Liver (tissue), 8 donors: ENCODE measurements at regions not wholly inside any gene's neighbourhood (a gene's known extent, or its start where the extent isn't known, plus 50 kb on each side); places are given as distances from the start of the nearest gene placed in this dataset.

Experiments used
- DNase-seq: peaks from one replicate; pipeline ENCODE4 v3.0.0-alpha.2; 2017; ENCODE audit warnings: low spot score
- H3K27ac ChIP-seq, 2 donors: one replicate each; pipeline ENCODE4 v1.7.0; 2013; ENCODE audit warnings: inconsistent platforms in 2 of 2, low read length in 2 of 2, control low read depth in 1 of 2, low read depth in 1 of 2, mild to moderate bottlenecking in 1 of 2
- H3K27me3 ChIP-seq, 4 donors: one replicate each; pipeline versions ENCODE4 v1.6.1 to v1.7.0; 2013; ENCODE audit warnings: low read length in 3 of 4, inconsistent platforms in 1 of 4, mild to moderate bottlenecking in 1 of 4, moderate library complexity in 1 of 4; ENCODE audit not compliant: control insufficient read depth in 4 of 4, insufficient read depth in 4 of 4
- H3K36me3 ChIP-seq, 4 donors: one replicate each; pipeline versions ENCODE4 v1.6.1 to v1.7.0; 2013; ENCODE audit warnings: low read length in 3 of 4, mild to moderate bottlenecking in 3 of 4, low read depth in 1 of 4, moderate library complexity in 1 of 4; ENCODE audit not compliant: control insufficient read depth in 4 of 4, insufficient read depth in 3 of 4
- H3K4me1 ChIP-seq, 4 donors: one replicate each; pipeline versions ENCODE4 v1.6.1 to v1.7.0; 2013; ENCODE audit warnings: low read length in 3 of 4, mild to moderate bottlenecking in 3 of 4, moderate library complexity in 1 of 4; ENCODE audit not compliant: control insufficient read depth in 4 of 4, insufficient read depth in 4 of 4
- H3K4me3 ChIP-seq, 3 donors: one replicate each; pipeline versions ENCODE4 v1.6.1 to v1.7.0; 2013; ENCODE audit warnings: low read length in 3 of 3, control low read depth in 1 of 3, low read depth in 1 of 3, mild to moderate bottlenecking in 1 of 3
- H3K9ac ChIP-seq, 2 donors: one replicate each; pipeline ENCODE4 v1.7.0; 2013; ENCODE audit warnings: low read length in 2 of 2, mild to moderate bottlenecking in 2 of 2, moderate library complexity in 2 of 2, control low read depth in 1 of 2, low read depth in 1 of 2
- H3K9me3 ChIP-seq, 4 donors: one replicate each; pipeline versions ENCODE4 v1.6.1 to v1.7.0; 2013; ENCODE audit warnings: low read length in 3 of 4; ENCODE audit not compliant: control insufficient read depth in 4 of 4
- ATF3 ChIP-seq: IDR thresholded peaks from 2 replicates; pipeline ENCODE4 v1.6.1; 2016; ENCODE audit warnings: antibody characterized with exemption
- EGR1 ChIP-seq, 2 donors: IDR thresholded peaks; 2 replicates each; pipeline ENCODE4 v1.6.1; 2016 to 2018; ENCODE audit warnings: antibody characterized with exemption in 2 of 2, low read depth in 2 of 2
- FOXA1 ChIP-seq: IDR thresholded peaks from 2 replicates; pipeline ENCODE4 v1.6.1; 2016; ENCODE audit warnings: antibody characterized with exemption
- FOXA2 ChIP-seq: IDR thresholded peaks from 2 replicates; pipeline ENCODE4 v1.6.1; 2016; ENCODE audit warnings: antibody characterized with exemption
- GABPA ChIP-seq, 2 donors: IDR thresholded peaks in 1 of 2; conservative IDR thresholded peaks in 1 of 2; 2 replicates each; pipeline ENCODE4 v1.6.1; 2016; ENCODE audit warnings: antibody characterized with exemption in 2 of 2, mild to moderate bottlenecking in 1 of 2, moderate library complexity in 1 of 2
- HNF4A ChIP-seq, 2 donors: conservative IDR thresholded peaks; 2 replicates each; pipeline ENCODE4 v1.6.1; 2016; ENCODE audit warnings: antibody characterized with exemption in 2 of 2, mild to moderate bottlenecking in 2 of 2
- HNF4G ChIP-seq: IDR thresholded peaks from 2 replicates; pipeline ENCODE4 v1.6.1; 2016; ENCODE audit warnings: antibody characterized with exemption
- JUND ChIP-seq, 2 donors: IDR thresholded peaks; 2 replicates each; pipeline ENCODE4 v1.6.1; 2016; ENCODE audit warnings: antibody characterized with exemption in 2 of 2
- NR2F2 ChIP-seq: IDR thresholded peaks from 2 replicates; pipeline ENCODE4 v1.6.1; 2016; ENCODE audit warnings: antibody characterized with exemption
- RAD21 ChIP-seq, 2 donors: IDR thresholded peaks; 2 replicates each; pipeline ENCODE4 v1.6.1; 2016; ENCODE audit warnings: antibody characterized with exemption in 2 of 2, mild to moderate bottlenecking in 2 of 2
- RXRA ChIP-seq, 2 donors: IDR thresholded peaks; 2 replicates each; pipeline ENCODE4 v1.6.1; 2017 to 2018; ENCODE audit warnings: antibody characterized with exemption in 2 of 2, mild to moderate bottlenecking in 1 of 2
- SP1 ChIP-seq: IDR thresholded peaks from 2 replicates; pipeline ENCODE4 v1.6.1; 2018; ENCODE audit warnings: antibody characterized with exemption, mild to moderate bottlenecking
- TAF1 ChIP-seq: conservative IDR thresholded peaks from 2 replicates; pipeline ENCODE4 v1.6.1; 2016; ENCODE audit warnings: antibody characterized with exemption, mild to moderate bottlenecking
- YY1 ChIP-seq: IDR thresholded peaks from 2 replicates; pipeline ENCODE4 v1.6.1; 2016; ENCODE audit warnings: antibody characterized with exemption, mild to moderate bottlenecking
- ZBTB33 ChIP-seq: IDR thresholded peaks from 2 replicates; pipeline ENCODE4 v1.6.1; 2016; ENCODE audit warnings: antibody characterized with exemption
- WGBS: extraction: QIAGEN DNeasy Blood & Tissue Kit; methylation state at CpG from one replicate; pipeline ENCODE4 v1.1.7; 2013; 5-methylcytosine and 5-hydroxymethylcytosine counted together
- TF ChIP-seq, protein P1 (sequence below): IDR thresholded peaks from 2 replicates; pipeline ENCODE4 v1.6.1; 2016; ENCODE audit warnings: antibody characterized with exemption, mild to moderate bottlenecking
- TF ChIP-seq, protein P2 (sequence below): fragments of 150-350 bp; IDR thresholded peaks from 2 replicates; pipeline ENCODE4 v1.5.1; 2017; ENCODE audit warnings: improper control_type of control experiment, low read depth, low read length; ENCODE audit not compliant: missing input control
- TF ChIP-seq, protein P3 (sequence below): IDR thresholded peaks from 2 replicates; pipeline ENCODE4 v1.6.1; 2016; ENCODE audit warnings: antibody characterized with exemption
- donor health status: healthy.
- donor health status: healthy.
- donor health status: healthy.
- donor health status: healthy.
- donor health status: healthy.

DNA sequence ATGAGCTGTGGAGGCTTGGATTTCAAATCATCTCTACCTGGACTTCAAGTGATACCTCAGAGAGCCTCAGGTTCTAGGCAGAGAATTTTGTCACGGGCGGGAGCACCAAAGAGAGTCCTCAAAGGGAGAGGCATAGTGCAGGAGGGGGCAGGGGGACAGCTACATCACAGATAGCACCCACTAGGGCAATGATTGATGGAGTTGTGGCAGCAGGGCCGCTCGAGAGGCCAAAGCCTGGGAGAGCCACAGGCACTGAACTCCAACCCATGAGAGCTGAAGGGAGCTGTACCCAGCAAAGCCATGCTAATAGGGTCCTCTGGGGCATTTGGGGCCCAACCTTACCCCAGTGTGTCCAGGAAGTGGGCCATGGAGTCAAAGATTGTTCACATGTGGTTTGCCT, 232.0 kb upstream of the PCDH15 start:
- Histone ChIP-seq H3K4me1 (no peaks in the 10 kb centered on the region), H3K9ac (no peak overlapping the region), H3K4me3 (no peak overlapping the region), H3K27me3 (no peaks in the 10 kb centered on the region), H3K9me3 (no peaks in the 10 kb centered on the region), H3K27ac (no peak overlapping the region), H3K36me3 (no peaks in the 10 kb centered on the region)
- 85% methylated on average over 4 of the region's 4 CpGs for WGBS
- no peak for DNase-seq
- TF ChIP-seq NR2F2 (no peak), GABPA (IDR thresholded peaks at IDR 0.05 in 1 of 2, conservative IDR thresholded peaks at IDR 0.05 in 1 of 2) (no peak), RAD21 (IDR thresholded peaks at IDR 0.05) (no peak), TAF1 (no peak), YY1 (no peak)

GRCh38 chr10:55024713-55025112, 223.7 kb upstream of the PCDH15 start:
- no peak for DNase-seq
- Histone ChIP-seq H3K27ac (no peak overlapping the region), H3K4me3 (no peak overlapping the region), H3K4me1 (no peaks in the 10 kb centered on the region), H3K36me3 (no peaks in the 10 kb centered on the region), H3K27me3 (no peaks in the 10 kb centered on the region), H3K9me3 (peaks cover 0 to 1% (median 0%) of the 10 kb centered on the region in 4 donors), H3K9ac (no peak overlapping the region)
- TF ChIP-seq GABPA (IDR thresholded peaks at IDR 0.05 in 1 of 2, conservative IDR thresholded peaks at IDR 0.05 in 1 of 2) (no peak), RXRA (IDR thresholded peaks at IDR 0.05) (no peak), HNF4G (no peak), SP1 (no peak), RAD21 (IDR thresholded peaks at IDR 0.05) (no peak), ZBTB33 (no peak), HNF4A (conservative IDR thresholded peaks at IDR 0.05) (no peak), EGR1 (IDR thresholded peaks at IDR 0.05; ENCODE audit: low read depth in 2 of 2) (no peak), FOXA2 (no peak), FOXA1 (no peak), ATF3 (no peak), YY1 (no peak), TAF1 (no peak), NR2F2 (no peak), JUND (IDR thresholded peaks at IDR 0.05) (no peak)
- TF ChIP-seq, protein P1, sequence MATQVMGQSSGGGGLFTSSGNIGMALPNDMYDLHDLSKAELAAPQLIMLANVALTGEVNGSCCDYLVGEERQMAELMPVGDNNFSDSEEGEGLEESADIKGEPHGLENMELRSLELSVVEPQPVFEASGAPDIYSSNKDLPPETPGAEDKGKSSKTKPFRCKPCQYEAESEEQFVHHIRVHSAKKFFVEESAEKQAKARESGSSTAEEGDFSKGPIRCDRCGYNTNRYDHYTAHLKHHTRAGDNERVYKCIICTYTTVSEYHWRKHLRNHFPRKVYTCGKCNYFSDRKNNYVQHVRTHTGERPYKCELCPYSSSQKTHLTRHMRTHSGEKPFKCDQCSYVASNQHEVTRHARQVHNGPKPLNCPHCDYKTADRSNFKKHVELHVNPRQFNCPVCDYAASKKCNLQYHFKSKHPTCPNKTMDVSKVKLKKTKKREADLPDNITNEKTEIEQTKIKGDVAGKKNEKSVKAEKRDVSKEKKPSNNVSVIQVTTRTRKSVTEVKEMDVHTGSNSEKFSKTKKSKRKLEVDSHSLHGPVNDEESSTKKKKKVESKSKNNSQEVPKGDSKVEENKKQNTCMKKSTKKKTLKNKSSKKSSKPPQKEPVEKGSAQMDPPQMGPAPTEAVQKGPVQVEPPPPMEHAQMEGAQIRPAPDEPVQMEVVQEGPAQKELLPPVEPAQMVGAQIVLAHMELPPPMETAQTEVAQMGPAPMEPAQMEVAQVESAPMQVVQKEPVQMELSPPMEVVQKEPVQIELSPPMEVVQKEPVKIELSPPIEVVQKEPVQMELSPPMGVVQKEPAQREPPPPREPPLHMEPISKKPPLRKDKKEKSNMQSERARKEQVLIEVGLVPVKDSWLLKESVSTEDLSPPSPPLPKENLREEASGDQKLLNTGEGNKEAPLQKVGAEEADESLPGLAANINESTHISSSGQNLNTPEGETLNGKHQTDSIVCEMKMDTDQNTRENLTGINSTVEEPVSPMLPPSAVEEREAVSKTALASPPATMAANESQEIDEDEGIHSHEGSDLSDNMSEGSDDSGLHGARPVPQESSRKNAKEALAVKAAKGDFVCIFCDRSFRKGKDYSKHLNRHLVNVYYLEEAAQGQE = no peak
- TF ChIP-seq, protein P2, sequence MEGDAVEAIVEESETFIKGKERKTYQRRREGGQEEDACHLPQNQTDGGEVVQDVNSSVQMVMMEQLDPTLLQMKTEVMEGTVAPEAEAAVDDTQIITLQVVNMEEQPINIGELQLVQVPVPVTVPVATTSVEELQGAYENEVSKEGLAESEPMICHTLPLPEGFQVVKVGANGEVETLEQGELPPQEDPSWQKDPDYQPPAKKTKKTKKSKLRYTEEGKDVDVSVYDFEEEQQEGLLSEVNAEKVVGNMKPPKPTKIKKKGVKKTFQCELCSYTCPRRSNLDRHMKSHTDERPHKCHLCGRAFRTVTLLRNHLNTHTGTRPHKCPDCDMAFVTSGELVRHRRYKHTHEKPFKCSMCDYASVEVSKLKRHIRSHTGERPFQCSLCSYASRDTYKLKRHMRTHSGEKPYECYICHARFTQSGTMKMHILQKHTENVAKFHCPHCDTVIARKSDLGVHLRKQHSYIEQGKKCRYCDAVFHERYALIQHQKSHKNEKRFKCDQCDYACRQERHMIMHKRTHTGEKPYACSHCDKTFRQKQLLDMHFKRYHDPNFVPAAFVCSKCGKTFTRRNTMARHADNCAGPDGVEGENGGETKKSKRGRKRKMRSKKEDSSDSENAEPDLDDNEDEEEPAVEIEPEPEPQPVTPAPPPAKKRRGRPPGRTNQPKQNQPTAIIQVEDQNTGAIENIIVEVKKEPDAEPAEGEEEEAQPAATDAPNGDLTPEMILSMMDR = no peak
- TF ChIP-seq, protein P3, sequence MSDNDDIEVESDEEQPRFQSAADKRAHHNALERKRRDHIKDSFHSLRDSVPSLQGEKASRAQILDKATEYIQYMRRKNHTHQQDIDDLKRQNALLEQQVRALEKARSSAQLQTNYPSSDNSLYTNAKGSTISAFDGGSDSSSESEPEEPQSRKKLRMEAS = no peak
- 10% methylated on average over 1 of the region's 1 CpG for WGBS
